HG03139 (cell line): ENCODE measurements at regions not wholly inside any gene's neighbourhood (a gene's known extent, or its start where the extent isn't known, plus 50 kb on each side); places are given as distances from the start of the nearest gene placed in this dataset.

ENCODE experiments used
- ATAC-seq: cut with Tn5 transposase; IDR thresholded peaks from one replicate; pipeline ENCODE4 v1.9.1; 2021; ENCODE audit not compliant: unreplicated experiment

GRCh38 chr7:106774768-106775551 is 90.1 kb upstream of the PIK3CG start:
- ATAC-seq: no peak

- no peak for ATAC-seq
Observed at GRCh38 chr7:106775552-106775936, 89.5 kb upstream of the PIK3CG start.

DNA sequence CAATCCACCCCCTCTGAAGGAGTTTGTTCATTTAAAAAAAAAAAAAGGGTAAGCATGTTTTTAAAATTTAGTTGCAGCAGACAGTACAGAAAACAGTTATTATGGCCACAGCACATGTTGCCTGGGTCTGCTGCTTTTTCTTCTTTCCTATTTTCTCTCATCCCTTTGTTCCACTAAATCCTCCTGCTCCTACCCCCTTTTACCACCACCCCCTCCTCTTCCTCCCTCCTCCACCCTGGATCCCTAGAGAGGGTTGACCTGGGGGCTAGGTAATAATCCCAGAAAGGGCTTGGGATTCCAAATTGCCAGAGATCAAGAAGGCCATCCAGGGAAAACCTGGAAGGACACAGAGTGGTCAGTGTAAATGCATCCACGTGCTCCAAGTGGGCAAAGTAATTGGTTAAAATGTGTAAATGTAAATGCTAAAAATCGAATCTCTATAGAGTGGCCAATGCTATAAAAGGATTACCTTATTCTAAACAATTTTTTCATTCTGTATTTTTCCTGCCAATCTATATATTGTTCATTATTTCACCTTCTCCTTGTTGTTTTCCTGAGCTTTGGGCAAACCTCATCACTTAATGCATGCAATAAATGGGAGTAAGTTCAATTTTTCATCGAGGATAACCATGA is 89.0 kb upstream of the PIK3CG start:
- ATAC-seq: no peak

DNA sequence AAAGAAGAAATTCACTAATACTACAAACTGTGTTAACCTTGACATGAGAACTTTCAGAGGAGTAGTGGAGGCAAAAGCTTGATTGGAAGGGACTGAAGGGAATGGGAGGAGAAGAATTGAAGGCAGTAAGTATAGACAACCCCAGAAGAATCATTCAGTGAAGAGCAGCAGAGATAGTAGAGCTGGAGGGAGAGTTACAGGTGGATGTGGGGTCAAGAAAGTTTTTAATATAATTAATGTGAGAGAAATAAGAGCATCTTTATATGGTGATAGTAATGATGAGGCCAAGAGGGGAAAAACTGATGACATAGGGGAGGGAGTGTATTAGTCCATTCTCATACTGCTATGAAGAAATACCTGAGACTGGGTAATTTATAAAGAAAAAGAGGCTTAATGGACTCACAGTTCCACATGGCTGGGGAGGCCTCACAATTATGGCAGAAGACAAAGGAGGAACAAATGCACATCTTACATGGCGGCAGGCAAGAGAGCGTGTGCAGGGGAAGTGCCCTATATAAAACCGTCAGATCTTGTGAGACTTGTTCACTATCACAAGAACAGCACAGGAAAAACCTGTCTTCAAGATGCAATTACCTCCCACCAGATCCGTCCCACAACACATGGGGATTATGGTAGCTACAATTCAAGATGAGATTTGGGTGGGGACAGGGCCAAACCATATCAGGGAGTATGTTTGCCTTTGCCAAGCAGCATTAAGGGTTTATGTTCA is 88.3 kb upstream of the PIK3CG start:
- ATAC-seq: no peak

- no peak for ATAC-seq
Observed at GRCh38 chr7:106777674-106778299, 87.3 kb upstream of the PIK3CG start.

DNA sequence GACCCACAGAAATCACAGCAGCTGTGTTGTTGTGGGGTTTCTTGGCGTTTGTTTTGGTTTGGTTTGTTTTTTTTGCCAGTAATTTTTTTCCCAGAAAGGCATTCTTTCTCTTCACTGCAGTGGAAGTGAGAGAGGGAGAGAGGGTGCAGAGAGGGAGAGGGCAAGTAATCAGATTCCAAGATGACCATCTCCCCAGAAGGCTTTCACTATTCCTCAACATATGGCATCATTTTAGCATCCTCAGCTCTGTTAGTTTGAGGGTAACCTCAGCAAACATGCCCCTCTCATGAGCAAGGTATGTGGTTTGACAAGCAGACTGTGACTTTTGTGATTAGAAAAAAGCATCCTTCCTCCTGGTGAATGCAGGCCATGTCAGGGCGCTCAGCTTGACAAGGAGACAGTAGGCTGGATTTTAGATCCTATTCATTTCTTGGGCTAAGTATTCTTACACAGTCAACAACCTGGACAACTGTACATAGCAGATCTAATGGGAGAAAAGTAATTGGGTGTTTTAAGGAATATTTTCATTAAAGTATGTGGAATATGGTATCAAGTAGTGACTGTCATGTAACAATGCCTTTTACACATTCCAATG is 86.3 kb upstream of the PIK3CG start:
- no peak for ATAC-seq

DNA sequence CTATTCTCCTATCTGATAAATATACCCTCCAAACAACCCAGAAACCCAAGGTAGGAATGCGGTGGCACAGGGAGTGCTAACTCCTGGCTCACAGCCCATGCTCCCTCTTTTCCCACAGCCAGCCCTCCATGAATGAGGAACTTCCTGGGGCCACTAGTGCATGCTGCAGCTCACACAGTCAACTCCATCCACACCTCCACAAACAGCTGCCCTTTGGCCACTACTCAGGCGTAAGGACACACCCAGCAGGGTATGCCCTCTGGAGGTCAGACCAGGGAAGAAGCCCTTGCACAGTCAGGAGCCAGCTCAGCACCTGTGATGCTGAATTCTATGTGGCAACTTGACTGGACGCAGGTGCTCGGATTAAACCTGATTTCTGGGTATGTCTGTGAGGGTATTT is 85.2 kb upstream of the PIK3CG start:
- ATAC-seq: no peak

DNA sequence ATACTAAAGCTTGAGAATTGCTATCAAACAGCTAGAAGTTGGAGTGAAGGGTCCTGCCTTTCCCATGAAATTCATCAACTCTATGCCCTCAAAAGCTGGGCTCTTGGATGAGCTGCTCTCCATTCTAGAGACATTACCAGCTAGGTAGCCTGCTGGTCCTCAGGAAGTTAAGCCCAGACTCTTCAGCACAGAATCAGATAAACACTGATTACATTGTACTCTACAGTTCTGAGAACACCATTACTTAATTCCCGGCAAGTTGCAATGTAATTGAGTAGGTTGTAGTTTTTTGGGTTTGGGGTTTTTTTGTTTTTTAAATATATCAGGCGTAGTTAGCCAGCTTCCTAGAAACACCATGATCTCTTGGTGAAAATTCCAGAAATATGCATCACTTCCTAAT is 84.1 kb upstream of the PIK3CG start:
- no peak for ATAC-seq

DNA sequence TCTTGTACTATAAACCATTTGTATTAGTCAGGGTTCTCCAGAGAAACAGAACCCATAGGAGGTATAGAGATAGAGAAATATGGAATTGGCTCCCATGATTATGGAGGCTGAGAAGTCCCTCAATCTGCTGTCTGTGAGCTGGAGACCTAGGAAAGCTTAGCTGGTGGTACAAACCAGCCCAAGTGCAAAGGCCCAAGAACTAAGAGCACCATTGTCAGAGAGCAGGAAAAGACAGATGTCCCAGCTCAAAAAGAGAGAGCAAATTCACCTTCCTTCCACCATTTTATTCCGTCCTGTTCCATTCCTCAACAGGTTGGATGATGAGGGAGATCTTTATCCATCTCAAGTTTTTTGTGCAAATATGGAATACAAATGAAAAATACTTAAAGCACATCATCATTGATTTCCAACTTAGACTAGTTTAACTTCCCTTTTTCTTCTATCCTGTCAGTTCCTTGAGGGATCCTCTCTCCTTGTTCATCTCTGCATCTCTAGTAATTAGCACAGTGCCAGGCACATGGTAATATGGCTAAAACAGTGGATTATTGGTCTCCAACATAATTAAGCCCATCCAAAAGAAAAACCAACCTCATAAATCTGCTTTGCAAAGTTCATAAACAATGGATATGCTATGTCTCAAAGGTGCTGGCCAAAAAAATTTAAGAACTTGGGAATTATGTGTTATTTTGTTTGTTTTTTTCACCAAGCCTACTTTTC is 83.1 kb upstream of the PIK3CG start:
- no peak for ATAC-seq

GRCh38 chr7:106783286-106783685 is 81.8 kb upstream of the PIK3CG start:
- ATAC-seq: no peak

DNA sequence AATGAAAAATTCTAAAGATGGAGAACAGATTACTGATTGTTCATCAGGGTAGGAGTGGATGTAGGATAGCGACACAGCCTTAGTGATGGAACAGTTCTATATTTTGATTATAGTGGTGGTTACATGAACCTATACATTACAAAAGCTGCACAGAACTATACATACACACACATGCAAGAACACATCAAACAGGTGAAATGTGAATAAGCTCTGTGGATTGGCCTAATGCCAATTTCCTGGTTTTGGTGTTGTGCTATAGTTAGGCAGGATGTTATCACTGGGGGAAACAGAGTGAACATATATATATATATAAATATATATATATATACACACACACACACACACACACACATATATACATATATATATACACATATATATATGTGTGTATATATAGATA is 76.4 kb upstream of the PIK3CG start:
- no peak for ATAC-seq

DNA sequence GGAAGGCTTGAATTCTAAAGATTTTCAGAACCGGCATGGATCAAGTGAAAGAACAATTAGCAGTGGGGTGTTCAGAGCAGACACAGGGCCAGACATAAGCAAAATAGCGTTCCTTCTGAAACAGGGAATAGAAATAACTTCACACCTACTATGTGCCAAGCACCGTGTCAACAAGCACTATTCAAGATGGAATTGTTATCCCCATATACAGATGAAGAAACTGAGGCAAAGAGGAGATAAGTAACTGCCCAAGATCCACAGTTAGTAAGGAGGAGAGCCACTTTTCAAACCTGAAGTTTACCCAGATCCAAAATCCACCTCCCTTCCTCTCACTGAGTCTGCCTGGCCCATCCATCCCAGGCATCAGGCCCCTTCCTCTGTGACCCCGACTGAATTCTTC is 73.6 kb upstream of the PIK3CG start:
- ATAC-seq: no peak

DNA sequence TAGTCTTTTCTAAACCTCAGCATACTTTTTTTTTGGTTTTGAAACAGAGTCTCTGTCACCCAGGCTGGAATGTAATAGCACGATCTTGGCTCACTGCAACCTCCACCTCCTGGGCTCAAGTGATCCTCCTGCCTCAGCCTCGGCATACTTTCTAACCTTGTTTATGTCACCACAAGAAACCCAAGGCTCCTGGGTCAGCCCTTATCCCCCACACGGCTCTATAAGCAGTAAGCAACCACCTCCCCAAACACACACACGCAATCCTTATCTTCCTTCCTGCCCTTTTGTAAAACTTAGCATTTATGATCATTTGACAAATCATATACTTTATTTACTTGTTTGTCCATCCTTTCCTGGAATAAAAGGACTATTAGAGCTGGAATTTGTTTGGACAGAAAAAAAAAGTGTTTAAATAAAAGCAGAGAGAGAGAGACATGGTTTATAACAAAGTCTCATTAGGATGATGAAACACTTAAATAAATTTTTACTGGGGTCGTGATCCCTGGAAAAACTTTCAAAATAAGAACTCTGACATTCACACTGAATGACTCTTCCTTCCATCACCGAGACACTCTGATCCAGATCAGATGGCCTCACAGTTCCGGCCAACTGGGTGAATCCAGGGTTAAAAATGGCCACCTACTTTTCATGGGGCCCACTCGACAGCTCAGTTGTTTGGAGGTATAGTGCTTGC is 72.7 kb upstream of the PIK3CG start:
- no peak for ATAC-seq

- no peak for ATAC-seq
Observed at GRCh38 chr7:106793015-106793975, 71.8 kb upstream of the PIK3CG start.

- ATAC-seq: no peak
Observed at GRCh38 chr7:106794276-106795083, 70.6 kb upstream of the PIK3CG start.

DNA sequence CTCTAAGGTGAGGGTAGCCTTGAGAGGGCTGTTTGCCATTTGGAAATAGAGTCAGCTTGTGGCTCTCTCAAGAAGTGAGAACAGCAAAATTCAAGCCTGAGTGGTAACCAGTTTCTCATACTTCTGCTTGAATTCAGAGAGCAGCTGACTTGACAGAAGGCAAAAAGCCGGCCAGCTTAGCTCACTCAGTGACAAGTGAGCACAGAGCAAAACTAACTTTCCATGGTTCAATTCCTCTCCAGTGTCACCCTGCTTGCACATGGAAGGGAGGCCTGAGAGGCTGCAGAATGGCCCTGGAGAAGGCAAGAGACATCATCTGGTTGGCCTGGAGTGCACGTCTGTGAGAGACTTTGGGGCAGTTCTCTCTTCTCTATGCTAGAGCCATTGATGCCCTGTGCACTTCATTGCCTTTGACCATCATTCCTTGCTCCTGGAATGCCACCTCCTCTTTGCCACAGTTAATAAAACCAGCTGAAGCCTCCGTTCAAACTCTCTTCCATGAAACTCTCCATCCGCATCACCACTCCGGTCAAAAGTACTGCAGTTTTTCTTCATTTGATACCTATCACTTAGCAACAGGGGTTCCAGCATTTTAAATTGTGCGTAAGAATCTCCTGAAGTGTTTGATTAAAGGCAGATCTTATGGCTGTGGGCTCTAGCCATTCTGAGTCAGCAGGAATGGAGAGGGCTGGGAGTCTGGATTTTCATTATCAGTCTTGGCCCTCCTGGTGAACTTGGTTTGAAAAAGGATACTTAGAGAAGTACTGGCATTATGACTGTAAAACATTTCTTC is 69.8 kb upstream of the PIK3CG start:
- no peak for ATAC-seq

GRCh38 chr7:106795877-106796231 is 69.2 kb upstream of the PIK3CG start:
- no peak for ATAC-seq
